SK-N-SH treated with all-trans-retinoic acid at 6 μM for 48 hours (cell line): ENCODE measurements at regions not wholly inside any gene's neighbourhood (a gene's known extent, or its start where the extent isn't known, plus 50 kb on each side); places are given as distances from the start of the nearest gene placed in this dataset.

Experiments used
- ATAC-seq: fragments of 200-7000 bp; cut with Tn5 transposase; 3 replicates; pipeline ENCODE4 v1.9.1; 2020; ENCODE audit warnings: mild to moderate bottlenecking, moderate library complexity
- BACH2 ChIP-seq: fragments of 250-450 bp; sonication (Bioruptor Pico); IDR thresholded peaks from 2 replicates; pipeline ENCODE4 v1.9.0; 2021; ENCODE audit warnings: mild to moderate bottlenecking, borderline replicate concordance
- CREB5 ChIP-seq: fragments of 250-450 bp; sonication (Bioruptor Pico); IDR thresholded peaks from 2 replicates; pipeline ENCODE4 v1.5.1; 2020; ENCODE audit warnings: low read depth, mild to moderate bottlenecking, moderate library complexity
- CSDC2 ChIP-seq: fragments of 250-450 bp; sonication (Bioruptor Pico); IDR thresholded peaks from 2 replicates; pipeline ENCODE4 v1.5.0; 2020; ENCODE audit warnings: mild to moderate bottlenecking, moderate library complexity
- CSRNP3 ChIP-seq: fragments of 250-450 bp; sonication (Bioruptor Pico); IDR thresholded peaks from 2 replicates; pipeline ENCODE4 v1.5.1; 2021; ENCODE audit warnings: mild to moderate bottlenecking, moderate library complexity
- ESRRG ChIP-seq: fragments of 250-450 bp; sonication (Bioruptor Pico); IDR thresholded peaks from 2 replicates; pipeline ENCODE4 v1.6.1; 2021; ENCODE audit warnings: mild to moderate bottlenecking
- GLIS3 ChIP-seq: fragments of 250-450 bp; sonication (Bioruptor Pico); IDR thresholded peaks from 2 replicates; pipeline ENCODE4 v1.5.0; 2020; ENCODE audit warnings: mild to moderate bottlenecking, moderate library complexity
- ISL1 ChIP-seq: fragments of 250-450 bp; sonication (Bioruptor Pico); IDR thresholded peaks from 2 replicates; pipeline ENCODE4 v2.1.2; 2022; ENCODE audit warnings: mild to moderate bottlenecking, moderate library complexity
- OSR1 ChIP-seq: fragments of 250-450 bp; sonication (Bioruptor Pico); IDR thresholded peaks from 2 replicates; pipeline ENCODE4 v1.8.0; 2022; ENCODE audit warnings: moderate library complexity, mild to moderate bottlenecking, inconsistent platforms
- PATZ1 ChIP-seq: fragments of 250-450 bp; sonication (Bioruptor Pico); IDR thresholded peaks from 2 replicates; pipeline ENCODE4 v1.8.0; 2020; ENCODE audit warnings: mild to moderate bottlenecking, moderate library complexity, borderline replicate concordance
- POU6F1 ChIP-seq: fragments of 250-450 bp; sonication (Bioruptor Pico); IDR thresholded peaks from 2 replicates; pipeline ENCODE4 v1.8.0; 2021; ENCODE audit warnings: low read depth, mild to moderate bottlenecking, moderate library complexity, borderline replicate concordance
- PPARA ChIP-seq: fragments of 250-450 bp; sonication (Bioruptor Pico); IDR thresholded peaks from 2 replicates; pipeline ENCODE4 v1.5.0; 2020; ENCODE audit warnings: mild to moderate bottlenecking, borderline replicate concordance
- RARB ChIP-seq: fragments of 250-450 bp; sonication (Bioruptor Pico); IDR thresholded peaks from 2 replicates; pipeline ENCODE4 v1.8.0; 2021; ENCODE audit warnings: mild to moderate bottlenecking, moderate library complexity
- SNAI2 ChIP-seq: fragments of 250-450 bp; sonication (Bioruptor Pico); IDR thresholded peaks from 2 replicates; pipeline ENCODE4 v1.5.0; 2020; ENCODE audit warnings: mild to moderate bottlenecking, moderate library complexity
- TOX ChIP-seq: fragments of 250-450 bp; sonication (Bioruptor Pico); IDR thresholded peaks from 2 replicates; pipeline ENCODE4 v1.8.0; 2021; ENCODE audit warnings: mild to moderate bottlenecking, moderate library complexity, borderline replicate concordance
- TSHZ2 ChIP-seq: fragments of 250-450 bp; sonication (Bioruptor Pico); IDR thresholded peaks from 2 replicates; pipeline ENCODE4 v1.5.0; 2020; ENCODE audit warnings: mild to moderate bottlenecking, moderate library complexity
- ZC3H10 ChIP-seq: fragments of 250-450 bp; sonication (Bioruptor Pico); IDR thresholded peaks from 2 replicates; pipeline ENCODE4 v1.5.1; 2021; ENCODE audit warnings: mild to moderate bottlenecking, moderate library complexity
- ZFP3 ChIP-seq: fragments of 250-450 bp; sonication (Bioruptor Pico); IDR thresholded peaks from 2 replicates; pipeline ENCODE4 v1.5.0; 2020; ENCODE audit warnings: mild to moderate bottlenecking, moderate library complexity
- ZFP30 ChIP-seq: fragments of 450-650 bp; formaldehyde crosslinking; IDR thresholded peaks from 2 replicates; pipeline ENCODE4 v1.5.0; 2022; ENCODE audit warnings: mild to moderate bottlenecking, moderate library complexity
- ZNF565 ChIP-seq: fragments of 450-650 bp; formaldehyde crosslinking; conservative IDR thresholded peaks from 2 replicates; pipeline ENCODE4 v1.5.0; 2020; ENCODE audit warnings: low read depth, mild to moderate bottlenecking, moderate library complexity
- ZNF70 ChIP-seq: fragments of 450-650 bp; formaldehyde crosslinking; IDR thresholded peaks from 2 replicates; pipeline ENCODE4 v1.5.0; 2020; ENCODE audit warnings: mild to moderate bottlenecking, moderate library complexity

GRCh38 chr11:106329273-106330018 is 252.0 kb downstream of the AASDHPPT start:
- TF ChIP-seq TSHZ2 (CRISPR knock-in tag) (no peak), ZFP3 (CRISPR knock-in tag) (no peak), OSR1 (CRISPR knock-in tag) (no peak), SNAI2 (no peak), CREB5 (CRISPR knock-in tag) (no peak), RARB (no peak), ISL1 (CRISPR knock-in tag) (no peak), POU6F1 (CRISPR knock-in tag) (no peak), PATZ1 (CRISPR knock-in tag) (no peak), TOX (no peak), ESRRG (no peak), PPARA (no peak)
- no peak for ATAC-seq

GRCh38 chr11:106331176-106331575 is 253.7 kb downstream of the AASDHPPT start:
- ATAC-seq, result no peak
- TF ChIP-seq ZC3H10 (CRISPR knock-in tag) (no peak), POU6F1 (CRISPR knock-in tag) (no peak), CSRNP3 (CRISPR knock-in tag) (no peak), OSR1 (CRISPR knock-in tag) (no peak), TOX (no peak), ESRRG (no peak), SNAI2 (no peak), ZNF565 (CRISPR knock-in tag) (no peak), GLIS3 (CRISPR knock-in tag) (no peak), RARB (no peak), PATZ1 (CRISPR knock-in tag) (no peak), ZFP30 (CRISPR knock-in tag) (no peak), CSDC2 (CRISPR knock-in tag) (no peak), BACH2 (no peak), ZNF70 (CRISPR knock-in tag) (no peak), CREB5 (CRISPR knock-in tag) (no peak)
